ENCODE measurements at regions not wholly inside any gene's neighbourhood (a gene's known extent, or its start where the extent isn't known, plus 50 kb on each side); places are given as distances from the start of the nearest gene placed in this dataset.

- no peak for TF ChIP-seq CTCF (IDR thresholded peaks at IDR 0.05)
- no peak for TF ChIP-seq REST (IDR thresholded peaks at IDR 0.05; ENCODE audit: insufficient read depth in 1 of 2, low read depth in 2 of 2, low read length in 1 of 2)
- TF ChIP-seq POLR2AphosphoS5 (IDR thresholded peaks at IDR 0.05; ENCODE audit: low read depth, low read length), result no peak
- TF ChIP-seq TCF7L2 (IDR thresholded peaks at IDR 0.05; ENCODE audit: low read depth, low read length), result no peak
Measured at GRCh38 chr2:76478266-76479035, 767.7 kb upstream of the GCFC2 start.

Measured in Panc1 (cell line).